COR-L47 (cell line): ENCODE measurements at regions not wholly inside any gene's neighbourhood (a gene's known extent, or its start where the extent isn't known, plus 50 kb on each side); places are given as distances from the start of the nearest gene placed in this dataset.
"Not testable (repeated sequence)": the region's sequence is repeated elsewhere in the genome, so short reads cannot be mapped to it uniquely, and the experiment has no call there.

Experiments
- DNase-seq: peaks from one replicate; lab custom pipeline; 2025; lab: John Stamatoyannopoulos, UW

- DNase-seq, result no peak
These were observed 280.4 kb downstream of the ALDH8A1 start for GRCh38 chr6:134669485-134669884.

- DNase-seq, result no peak
These were observed 282.8 kb downstream of the ALDH8A1 start for GRCh38 chr6:134667111-134667510.

GRCh38 chr6:134666125-134666524 lies 283.8 kb downstream of the ALDH8A1 start:
- no peak for DNase-seq

GRCh38 chr6:134665029-134665723 lies 284.7 kb downstream of the ALDH8A1 start:
- no peak for DNase-seq

- no peak for DNase-seq
These were observed 285.9 kb downstream of the ALDH8A1 start for GRCh38 chr6:134663800-134664535.

GRCh38 chr6:134663356-134663755 lies 286.5 kb downstream of the ALDH8A1 start:
- DNase-seq, result no peak

- DNase-seq, result no peak
These were observed 287.7 kb downstream of the ALDH8A1 start for GRCh38 chr6:134662077-134662700.

GRCh38 chr6:134659885-134660284 lies 290.0 kb downstream of the ALDH8A1 start:
- DNase-seq, result not testable (repeated sequence)

GRCh38 chr6:134658596-134658995 lies 291.3 kb downstream of the ALDH8A1 start:
- DNase-seq, result no peak

- DNase-seq, result no peak
These were observed 292.0 kb downstream of the ALDH8A1 start for GRCh38 chr6:134657751-134658527.

GRCh38 chr6:134657343-134657742 lies 292.6 kb downstream of the ALDH8A1 start:
- DNase-seq, result no peak

GRCh38 chr6:134654751-134655150 lies 295.1 kb downstream of the ALDH8A1 start:
- DNase-seq, result no peak

GRCh38 chr6:134651519-134651918 lies 298.4 kb downstream of the ALDH8A1 start:
- DNase-seq, result no peak

GRCh38 chr6:134647861-134648260 lies 302.0 kb downstream of the ALDH8A1 start:
- DNase-seq, result no peak

GRCh38 chr6:134642819-134643218 lies 307.1 kb downstream of the ALDH8A1 start:
- DNase-seq, result no peak

GRCh38 chr6:134642279-134642678 lies 307.6 kb downstream of the ALDH8A1 start:
- DNase-seq, result no peak

- DNase-seq, result no peak
These were observed 308.9 kb downstream of the ALDH8A1 start for GRCh38 chr6:134640975-134641429.

GRCh38 chr6:134640229-134640628 lies 309.7 kb downstream of the ALDH8A1 start:
- DNase-seq, result no peak

GRCh38 chr6:134637847-134638437 lies 312.0 kb downstream of the ALDH8A1 start:
- no peak for DNase-seq

- no peak for DNase-seq
These were observed 312.6 kb downstream of the ALDH8A1 start for GRCh38 chr6:134637282-134637681.

- DNase-seq, result no peak
These were observed 313.6 kb downstream of the ALDH8A1 start for GRCh38 chr6:134636186-134636799.
